ENCODE measurements at regions not wholly inside any gene's neighbourhood (a gene's known extent, or its start where the extent isn't known, plus 50 kb on each side); places are given as distances from the start of the nearest gene placed in this dataset.

- no peak for TF ChIP-seq POLR2A (IDR thresholded peaks at IDR 0.05; ENCODE audit: low read length)
- TF ChIP-seq GATA1 (IDR thresholded peaks at IDR 0.05; ENCODE audit: low read depth, low read length), result no peak
Observed at GRCh38 chr11:81129618-81130017, 1604.0 kb downstream of the FAM181B start.
